T47D (cell line): ENCODE measurements at regions not wholly inside any gene's neighbourhood (a gene's known extent, or its start where the extent isn't known, plus 50 kb on each side); places are given as distances from the start of the nearest gene placed in this dataset.
A peak's percentile ranks its signal among the peaks of the same experiment; 100 is the strongest.

Source experiments
- DNase-seq, 2 experiments: peaks; one replicate each; pipeline versions ENCODE4 v3.0.0 to v3.0.0-alpha.2; 2011 to 2012; ENCODE audit warnings: low read depth in 1 of 2, low spot score in 1 of 2
- JUND ChIP-seq: IDR thresholded peaks from 2 replicates; pipeline ENCODE4 v1.6.1; 2012; ENCODE audit warnings: low read depth
- in situ Hi-C: cut with HindIII; loops from 2 replicates; pipeline ENCODE4 v1.10.0; 2016; ENCODE audit warnings: low sequenced_read_pairs, low pct_unique_long_range_greater_than_20kb

DNA sequence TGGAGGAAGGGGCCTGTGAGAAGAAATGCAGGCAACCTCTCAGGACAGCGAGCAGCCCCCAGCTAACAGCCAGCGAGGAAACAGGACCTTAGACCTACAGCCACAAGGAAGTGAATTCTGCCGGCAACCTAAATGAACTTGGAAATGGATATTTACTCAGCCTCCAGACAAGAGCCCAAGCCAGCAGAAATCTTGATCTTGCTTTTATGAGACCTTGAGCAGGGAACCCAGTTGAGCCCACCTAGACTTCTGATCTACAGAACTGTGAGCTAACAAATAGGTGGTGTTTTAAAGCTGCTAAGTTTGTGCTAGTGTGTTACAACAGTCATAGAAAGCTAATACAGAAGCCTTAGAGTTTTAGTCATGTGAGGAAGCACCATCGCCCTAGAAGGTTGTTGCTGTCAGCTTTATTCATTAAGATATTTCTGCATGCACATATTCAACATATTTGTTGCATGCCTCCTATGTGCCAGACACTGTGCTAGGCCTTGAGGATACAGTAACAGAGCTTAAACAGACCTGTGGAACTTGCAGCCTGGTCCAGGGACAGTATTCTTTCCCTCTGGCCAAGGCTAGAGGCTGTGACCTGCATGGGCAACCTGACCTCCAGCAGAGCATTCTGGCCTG is 50.3 kb downstream of the NALF2 start:
- DNase-seq = no peak
- no peak for TF ChIP-seq JUND
- in situ Hi-C loops = no loop called here

DNA sequence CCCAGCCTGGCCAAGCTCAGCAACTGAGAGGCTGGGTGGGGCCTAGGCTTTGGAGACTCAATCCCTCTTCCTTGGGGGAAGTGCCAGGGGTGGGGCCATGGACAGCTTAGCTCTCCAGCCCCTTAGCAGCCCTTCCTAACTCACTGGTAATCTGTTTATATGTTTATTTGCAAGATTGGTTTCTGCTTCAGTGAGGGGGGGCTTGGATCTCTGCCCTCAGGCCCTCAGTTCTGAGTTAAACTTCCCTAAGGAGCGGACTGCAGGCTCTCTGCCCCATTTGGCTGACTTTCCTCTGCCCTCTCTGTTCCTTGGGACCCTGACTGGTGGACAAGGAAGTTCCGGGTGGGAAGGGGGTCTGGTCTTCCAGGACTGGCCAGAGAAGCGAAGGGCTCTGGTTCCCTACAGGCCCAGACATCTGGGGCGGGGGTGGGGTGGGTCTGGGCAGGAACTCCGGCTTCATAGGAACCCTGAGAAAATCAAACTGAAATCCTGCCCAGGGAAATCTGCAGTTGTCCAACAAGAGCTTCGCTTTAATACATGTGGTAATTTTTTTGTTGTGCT is 51.4 kb downstream of the NALF2 start:
- no peak for TF ChIP-seq JUND
- DNase-seq = no peak
- in situ Hi-C loops = no loop called here

GRCh38 chrX:69556060-69557011 is 52.2 kb downstream of the NALF2 start:
- peak in 1 of 2 experiments; percentile 48 for DNase-seq
- no peak for TF ChIP-seq JUND
- in situ Hi-C loops = no loop called here

DNA sequence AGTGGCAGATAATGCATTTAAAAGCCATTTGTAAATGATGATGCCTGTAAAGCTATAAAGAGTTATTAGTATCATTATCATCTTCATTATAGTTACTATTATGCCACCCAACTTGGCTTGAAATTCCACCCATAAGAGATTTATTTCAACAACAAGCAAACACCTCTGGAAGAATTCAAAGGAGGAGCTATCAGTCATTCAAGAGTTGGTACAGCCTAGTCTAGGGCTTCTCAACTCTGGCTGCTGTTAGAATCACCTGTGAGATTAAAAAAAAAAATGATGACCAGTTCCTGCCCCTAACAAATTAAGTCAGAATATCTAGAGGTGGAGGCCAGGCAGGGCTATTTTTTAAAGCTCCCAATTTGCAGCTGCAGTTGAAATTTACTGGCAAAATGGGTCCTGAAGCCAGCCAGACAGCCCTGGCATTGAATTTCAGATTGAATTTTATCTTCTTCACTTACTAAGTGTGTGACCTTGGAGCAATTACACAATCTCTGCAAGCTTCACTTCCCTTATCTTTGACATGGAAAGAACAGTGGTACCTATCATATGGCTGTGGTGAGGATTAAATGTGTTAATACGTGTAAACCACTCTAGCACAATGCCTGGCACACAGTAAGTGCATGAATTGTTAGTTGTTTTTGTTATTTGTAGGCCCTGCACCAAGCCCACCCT is 52.9 kb upstream of the EDA start:
- in situ Hi-C loops = no loop called here
- TF ChIP-seq JUND = no peak
- DNase-seq = no peak

DNA sequence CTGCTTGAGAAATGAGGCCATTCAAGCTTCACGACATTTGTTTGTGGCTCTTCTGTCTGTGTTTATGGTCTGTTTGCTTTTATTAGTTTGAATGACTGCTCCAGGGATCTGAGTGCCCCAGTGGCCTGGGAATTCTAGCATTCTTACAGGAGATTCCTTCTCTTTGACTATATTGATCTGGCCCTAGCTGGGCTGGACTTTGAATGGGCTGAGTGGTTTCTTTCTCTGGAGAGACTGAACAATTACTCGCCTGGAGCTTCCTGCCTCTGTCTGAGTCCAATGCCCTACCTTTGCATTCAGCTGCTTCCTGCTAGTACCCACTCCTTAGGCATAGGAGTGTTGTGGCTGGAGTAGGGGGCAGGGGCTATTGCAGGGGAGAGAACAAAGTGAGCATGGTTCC is 51.2 kb upstream of the EDA start:
- TF ChIP-seq JUND = no peak
- no peak for DNase-seq
- in situ Hi-C loops = no loop called here

DNA sequence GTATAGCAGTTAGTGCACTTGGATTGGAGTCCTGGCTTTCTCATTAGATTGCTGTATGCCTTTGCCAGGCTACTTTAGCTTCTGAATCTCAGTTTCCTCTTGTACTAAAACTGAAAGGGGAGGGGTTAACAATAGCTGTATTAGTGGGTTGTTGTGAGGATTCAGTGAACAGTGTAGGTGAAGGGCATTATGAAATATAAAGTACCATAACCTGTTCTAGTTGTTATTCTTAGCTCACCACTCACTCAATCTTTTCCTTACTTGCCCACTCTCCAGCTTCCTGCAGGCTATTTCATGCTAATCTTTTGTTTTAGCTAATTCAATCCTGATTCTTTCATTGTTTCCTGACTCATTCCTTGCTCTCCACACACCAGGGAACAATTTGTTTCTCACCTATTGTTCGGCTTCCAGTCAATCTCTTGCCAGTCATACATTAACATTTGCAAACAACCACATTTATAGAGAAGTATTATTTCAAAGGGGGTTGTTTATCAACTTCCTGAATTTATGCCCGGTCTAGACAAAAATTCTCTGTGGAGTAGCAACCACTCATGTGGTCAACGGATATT is 50.6 kb upstream of the EDA start:
- no peak for TF ChIP-seq JUND
- DNase-seq = no peak
- in situ Hi-C loops = no loop called here
